C4-2B (cell line): ENCODE measurements at regions not wholly inside any gene's neighbourhood (a gene's known extent, or its start where the extent isn't known, plus 50 kb on each side); places are given as distances from the start of the nearest gene placed in this dataset.
"Not testable (repeated sequence)": the region's sequence is repeated elsewhere in the genome, so short reads cannot be mapped to it uniquely, and the experiment has no call there.

Experiments
- H3K27ac ChIP-seq: fragments of 450-650 bp; 2 replicates; pipeline ENCODE4 v1.5.1; 2017
- CTCF ChIP-seq: fragments of 450-650 bp; conservative IDR thresholded peaks from 2 replicates; pipeline ENCODE4 v1.5.1; 2017; ENCODE audit warnings: mild to moderate bottlenecking
- ZFX ChIP-seq: fragments of 450-650 bp; IDR thresholded peaks from 2 replicates; pipeline ENCODE4 v1.6.1; 2017

GRCh38 chr4:110412354-110413065, 63.4 kb upstream of the ENPEP start:
- TF ChIP-seq ZFX: no peak
- TF ChIP-seq CTCF: no peak
- no peak overlapping the region for H3K27ac ChIP-seq

GRCh38 chr4:110411574-110412011, 64.4 kb upstream of the ENPEP start:
- no peak for TF ChIP-seq ZFX
- TF ChIP-seq CTCF: no peak
- no peak overlapping the region for H3K27ac ChIP-seq

- H3K27ac ChIP-seq: not testable (repeated sequence)
Measured at GRCh38 chr4:110410853-110411573, 64.9 kb upstream of the ENPEP start.

GRCh38 chr4:110400086-110400485, 75.9 kb upstream of the ENPEP start:
- no peak for TF ChIP-seq ZFX
- no peak for TF ChIP-seq CTCF
- H3K27ac ChIP-seq: no peak overlapping the region

GRCh38 chr4:110399046-110399445, 76.9 kb upstream of the ENPEP start:
- H3K27ac ChIP-seq: not testable (repeated sequence)

GRCh38 chr4:110396963-110397362, 79.0 kb upstream of the ENPEP start:
- TF ChIP-seq ZFX: no peak
- no peak for TF ChIP-seq CTCF
- no peak overlapping the region for H3K27ac ChIP-seq

- TF ChIP-seq ZFX: no peak
- TF ChIP-seq CTCF: no peak
- H3K27ac ChIP-seq: no peak overlapping the region
Measured at GRCh38 chr4:110395421-110395820, 80.5 kb upstream of the ENPEP start.

GRCh38 chr4:110394871-110395270, 81.1 kb upstream of the ENPEP start:
- no peak overlapping the region for H3K27ac ChIP-seq
- TF ChIP-seq CTCF (no peak), ZFX (no peak)
